ENCODE measurements at regions not wholly inside any gene's neighbourhood (a gene's known extent, or its start where the extent isn't known, plus 50 kb on each side); places are given as distances from the start of the nearest gene placed in this dataset.

- in situ Hi-C loops (cut with MboI; ENCODE audit: low sequenced_read_pairs), result no loop called here
Observed at GRCh38 chr22:49056301-49056700, 771.4 kb downstream of the BRD1 start.

GRCh38 chr22:49055406-49055805 lies 772.3 kb downstream of the BRD1 start:
- in situ Hi-C loops (cut with MboI; ENCODE audit: low sequenced_read_pairs), result no loop called here

- in situ Hi-C loops (cut with MboI; ENCODE audit: low sequenced_read_pairs), result no loop called here
Observed at GRCh38 chr22:49053578-49053977, 774.1 kb downstream of the BRD1 start.

- in situ Hi-C loops (cut with MboI; ENCODE audit: low sequenced_read_pairs), result no loop called here
Observed at GRCh38 chr22:49052560-49052959, 775.1 kb downstream of the BRD1 start.

- in situ Hi-C loops (cut with MboI; ENCODE audit: low sequenced_read_pairs), result no loop called here
Observed at GRCh38 chr22:49052023-49052538, 775.6 kb downstream of the BRD1 start.

- in situ Hi-C loops (cut with MboI; ENCODE audit: low sequenced_read_pairs), result no loop called here
Observed at GRCh38 chr22:49051491-49052022, 776.1 kb downstream of the BRD1 start.

GRCh38 chr22:49049691-49050090 lies 778.0 kb downstream of the BRD1 start:
- in situ Hi-C loops (cut with MboI; ENCODE audit: low sequenced_read_pairs), result no loop called here

GRCh38 chr22:49048591-49048990 lies 779.1 kb downstream of the BRD1 start:
- in situ Hi-C loops (cut with MboI; ENCODE audit: low sequenced_read_pairs), result no loop called here

GRCh38 chr22:49047447-49047846 lies 780.2 kb downstream of the BRD1 start:
- in situ Hi-C loops (cut with MboI; ENCODE audit: low sequenced_read_pairs), result no loop called here

GRCh38 chr22:49046546-49047361 lies 780.9 kb downstream of the BRD1 start:
- in situ Hi-C loops (cut with MboI; ENCODE audit: low sequenced_read_pairs), result no loop called here

GRCh38 chr22:49046000-49046545 lies 781.6 kb downstream of the BRD1 start:
- in situ Hi-C loops (cut with MboI; ENCODE audit: low sequenced_read_pairs), result no loop called here

GRCh38 chr22:49045276-49045675 lies 782.4 kb downstream of the BRD1 start:
- in situ Hi-C loops (cut with MboI; ENCODE audit: low sequenced_read_pairs), result no loop called here

- in situ Hi-C loops (cut with MboI; ENCODE audit: low sequenced_read_pairs), result no loop called here
Observed at GRCh38 chr22:49044776-49045175, 782.9 kb downstream of the BRD1 start.

GRCh38 chr22:49044091-49044490 lies 783.6 kb downstream of the BRD1 start:
- in situ Hi-C loops (cut with MboI; ENCODE audit: low sequenced_read_pairs), result no loop called here

GRCh38 chr22:49042877-49043859 lies 784.5 kb downstream of the BRD1 start:
- in situ Hi-C loops (cut with MboI; ENCODE audit: low sequenced_read_pairs), result no loop called here

- in situ Hi-C loops (cut with MboI; ENCODE audit: low sequenced_read_pairs), result no loop called here
Observed at GRCh38 chr22:49042066-49042465, 785.6 kb downstream of the BRD1 start.

GRCh38 chr22:49040754-49041467 lies 786.8 kb downstream of the BRD1 start:
- in situ Hi-C loops (cut with MboI; ENCODE audit: low sequenced_read_pairs), result no loop called here

GRCh38 chr22:49040111-49040510 lies 787.6 kb downstream of the BRD1 start:
- in situ Hi-C loops (cut with MboI; ENCODE audit: low sequenced_read_pairs), result no loop called here

- in situ Hi-C loops (cut with MboI; ENCODE audit: low sequenced_read_pairs), result no loop called here
Observed at GRCh38 chr22:49039625-49040024, 788.0 kb downstream of the BRD1 start.

- in situ Hi-C loops (cut with MboI; ENCODE audit: low sequenced_read_pairs), result no loop called here
Observed at GRCh38 chr22:49037701-49038245, 789.9 kb downstream of the BRD1 start.
